Astrocyte (in vitro differentiated cells and primary cell): ENCODE measurements at regions not wholly inside any gene's neighbourhood (a gene's known extent, or its start where the extent isn't known, plus 50 kb on each side); places are given as distances from the start of the nearest gene placed in this dataset.

Experiments
- EZH2 ChIP-seq: IDR thresholded peaks from 2 replicates; pipeline ENCODE4 v1.6.1; 2012; ENCODE audit warnings: mild to moderate bottlenecking, low read length, inconsistent platforms; ENCODE audit not compliant: insufficient read depth
- TF ChIP-seq, protein P1 (sequence below): IDR thresholded peaks from 2 replicates; pipeline ENCODE4 v1.5.1; 2011; ENCODE audit warnings: low read depth, mild to moderate bottlenecking, inconsistent platforms, low read length, moderate library complexity; ENCODE audit not compliant: insufficient read depth

DNA sequence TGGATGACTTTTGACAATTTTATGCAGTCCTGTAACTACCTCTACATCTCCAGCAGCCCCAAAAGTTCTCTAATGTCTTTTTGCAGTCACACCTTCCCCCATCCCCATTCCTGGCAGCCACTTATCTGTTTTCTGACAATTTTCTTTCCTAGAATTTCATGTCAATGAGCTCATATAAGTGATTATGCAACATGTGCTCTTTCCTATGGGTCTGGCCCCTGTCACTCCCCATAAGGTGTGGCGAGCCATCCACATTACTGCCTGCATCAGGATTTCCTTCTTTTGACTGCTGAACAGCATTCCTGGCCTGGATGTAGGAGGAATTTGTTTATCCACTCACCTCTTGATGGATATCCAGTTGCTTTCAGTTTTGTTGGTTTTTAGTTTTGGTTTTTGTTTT is 146.7 kb upstream of the MGMT start:
- TF ChIP-seq, protein P1, sequence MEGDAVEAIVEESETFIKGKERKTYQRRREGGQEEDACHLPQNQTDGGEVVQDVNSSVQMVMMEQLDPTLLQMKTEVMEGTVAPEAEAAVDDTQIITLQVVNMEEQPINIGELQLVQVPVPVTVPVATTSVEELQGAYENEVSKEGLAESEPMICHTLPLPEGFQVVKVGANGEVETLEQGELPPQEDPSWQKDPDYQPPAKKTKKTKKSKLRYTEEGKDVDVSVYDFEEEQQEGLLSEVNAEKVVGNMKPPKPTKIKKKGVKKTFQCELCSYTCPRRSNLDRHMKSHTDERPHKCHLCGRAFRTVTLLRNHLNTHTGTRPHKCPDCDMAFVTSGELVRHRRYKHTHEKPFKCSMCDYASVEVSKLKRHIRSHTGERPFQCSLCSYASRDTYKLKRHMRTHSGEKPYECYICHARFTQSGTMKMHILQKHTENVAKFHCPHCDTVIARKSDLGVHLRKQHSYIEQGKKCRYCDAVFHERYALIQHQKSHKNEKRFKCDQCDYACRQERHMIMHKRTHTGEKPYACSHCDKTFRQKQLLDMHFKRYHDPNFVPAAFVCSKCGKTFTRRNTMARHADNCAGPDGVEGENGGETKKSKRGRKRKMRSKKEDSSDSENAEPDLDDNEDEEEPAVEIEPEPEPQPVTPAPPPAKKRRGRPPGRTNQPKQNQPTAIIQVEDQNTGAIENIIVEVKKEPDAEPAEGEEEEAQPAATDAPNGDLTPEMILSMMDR = no peak
- no peak for TF ChIP-seq EZH2
